ENCODE measurements at regions not wholly inside any gene's neighbourhood (a gene's known extent, or its start where the extent isn't known, plus 50 kb on each side); places are given as distances from the start of the nearest gene placed in this dataset.

DNA sequence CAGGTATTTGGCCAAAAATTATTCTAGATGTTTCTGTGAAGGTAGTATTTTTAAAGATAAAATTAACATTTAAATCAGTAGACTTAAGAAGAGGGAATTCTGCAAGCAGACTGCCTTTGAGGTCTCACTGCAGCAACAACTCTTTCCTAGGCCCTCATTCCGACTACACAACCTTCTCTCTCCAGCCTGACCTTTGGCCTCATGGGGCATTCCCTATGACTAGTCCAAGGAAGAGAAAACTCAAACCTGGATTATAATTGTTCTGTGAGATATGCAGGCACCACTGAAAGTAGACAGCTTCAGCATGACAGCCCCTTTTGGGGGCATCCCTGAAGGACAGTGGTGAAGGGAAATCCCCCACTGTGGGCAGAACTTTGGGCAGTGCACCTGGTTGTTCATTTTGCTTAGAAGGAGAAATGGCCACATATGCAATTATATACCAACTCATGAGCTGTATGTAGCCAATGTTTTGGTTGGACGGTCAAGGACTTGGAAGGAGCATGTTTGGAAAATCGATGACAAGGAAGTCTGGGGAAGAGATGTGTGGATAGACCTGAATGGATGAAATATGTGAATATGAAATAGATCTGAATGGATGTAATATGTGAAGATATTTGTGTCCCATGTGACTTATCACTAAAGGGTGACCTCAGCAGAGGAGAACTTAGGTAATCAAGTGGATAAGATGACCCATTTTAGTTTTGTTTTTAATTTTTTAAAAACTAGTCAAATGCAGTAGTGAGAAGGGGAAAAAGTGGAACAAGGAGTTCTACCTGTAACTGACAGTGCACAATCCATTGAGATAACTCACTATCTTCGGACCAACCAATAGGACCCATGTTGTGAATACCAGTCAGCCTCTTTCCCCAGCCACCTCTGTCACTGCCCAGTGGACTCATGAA is 233.3 kb upstream of the FOXN3 start:
- CTCF ChIA-PET: no interaction called here
- no peak overlapping the region for H3K4me3 ChIP-seq (ENCODE audit: low read depth, low read length, poor library complexity, severe bottlenecking)
- no peak overlapping the region for H3K27ac ChIP-seq (ENCODE audit: low read depth, low read length, poor library complexity, severe bottlenecking)
- TF ChIP-seq, protein P1, sequence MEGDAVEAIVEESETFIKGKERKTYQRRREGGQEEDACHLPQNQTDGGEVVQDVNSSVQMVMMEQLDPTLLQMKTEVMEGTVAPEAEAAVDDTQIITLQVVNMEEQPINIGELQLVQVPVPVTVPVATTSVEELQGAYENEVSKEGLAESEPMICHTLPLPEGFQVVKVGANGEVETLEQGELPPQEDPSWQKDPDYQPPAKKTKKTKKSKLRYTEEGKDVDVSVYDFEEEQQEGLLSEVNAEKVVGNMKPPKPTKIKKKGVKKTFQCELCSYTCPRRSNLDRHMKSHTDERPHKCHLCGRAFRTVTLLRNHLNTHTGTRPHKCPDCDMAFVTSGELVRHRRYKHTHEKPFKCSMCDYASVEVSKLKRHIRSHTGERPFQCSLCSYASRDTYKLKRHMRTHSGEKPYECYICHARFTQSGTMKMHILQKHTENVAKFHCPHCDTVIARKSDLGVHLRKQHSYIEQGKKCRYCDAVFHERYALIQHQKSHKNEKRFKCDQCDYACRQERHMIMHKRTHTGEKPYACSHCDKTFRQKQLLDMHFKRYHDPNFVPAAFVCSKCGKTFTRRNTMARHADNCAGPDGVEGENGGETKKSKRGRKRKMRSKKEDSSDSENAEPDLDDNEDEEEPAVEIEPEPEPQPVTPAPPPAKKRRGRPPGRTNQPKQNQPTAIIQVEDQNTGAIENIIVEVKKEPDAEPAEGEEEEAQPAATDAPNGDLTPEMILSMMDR (conservative IDR thresholded peaks at IDR 0.05; ENCODE audit: low read depth, low read length): no peak
- no peak for TF ChIP-seq EZH2 (IDR thresholded peaks at IDR 0.05; ENCODE audit: borderline replicate concordance, low read depth, low read length, poor library complexity, severe bottlenecking)
- BruUV-seq (replicated peaks): no TSS peak
- DNase-seq (ENCODE audit: low spot score): no peak
- H3K9me3 ChIP-seq (ENCODE audit: low read depth, low read length, poor library complexity, severe bottlenecking): no peaks in the 10 kb centered on the region
- no peaks in the 10 kb centered on the region for H3K36me3 ChIP-seq (ENCODE audit: insufficient read depth, low read length, poor library complexity, severe bottlenecking)
- intact Hi-C loops (cut with micrococcal nuclease; ENCODE audit: unreplicated experiment): no loop called here
- no peaks in the 10 kb centered on the region for H3K27me3 ChIP-seq (replicated peaks; ENCODE audit: insufficient read depth, low read depth, low read length, poor library complexity)
- H3K4me1 ChIP-seq (ENCODE audit: insufficient read depth, low read length, poor library complexity, severe bottlenecking): no peaks in the 10 kb centered on the region
- POLR2A ChIA-PET (ENCODE audit: low non-redundant PET): no interaction called here

DNA sequence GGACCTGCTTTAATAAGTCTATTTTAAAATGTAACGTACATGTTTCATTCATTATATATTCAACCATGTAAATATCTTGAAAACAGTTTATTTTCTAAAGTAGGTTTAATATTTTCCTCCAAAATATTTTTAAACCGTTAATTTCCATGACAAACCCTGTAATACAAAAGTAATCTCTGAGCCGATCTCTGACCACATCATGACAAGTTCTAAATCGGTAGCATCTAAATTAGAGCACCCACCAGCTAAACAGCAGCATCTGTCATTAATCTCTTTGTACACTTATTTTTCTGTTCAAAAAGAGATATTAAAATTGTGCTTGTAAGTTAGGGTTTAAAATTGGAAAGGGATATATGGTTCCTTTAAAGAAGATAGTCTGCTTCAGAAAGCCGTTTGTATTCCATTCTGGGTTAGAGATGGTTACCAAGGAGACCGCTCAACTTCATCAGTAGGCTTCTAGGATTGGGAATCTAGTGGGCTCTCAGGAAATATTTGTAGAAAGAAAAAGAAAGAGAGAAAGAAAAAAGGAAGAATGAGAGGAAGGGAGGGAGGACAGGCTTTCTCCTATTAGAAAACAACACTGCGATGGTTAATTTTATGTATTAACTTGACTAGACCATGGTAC is 232.5 kb upstream of the FOXN3 start:
- Histone ChIP-seq H3K27ac (ENCODE audit: low read depth, low read length, poor library complexity, severe bottlenecking) (no peak overlapping the region), H3K27me3 (replicated peaks; ENCODE audit: insufficient read depth, low read depth, low read length, poor library complexity) (no peaks in the 10 kb centered on the region), H3K36me3 (ENCODE audit: insufficient read depth, low read length, poor library complexity, severe bottlenecking) (no peaks in the 10 kb centered on the region), H3K9me3 (ENCODE audit: low read depth, low read length, poor library complexity, severe bottlenecking) (no peaks in the 10 kb centered on the region), H3K4me3 (ENCODE audit: low read depth, low read length, poor library complexity, severe bottlenecking) (no peak overlapping the region), H3K4me1 (ENCODE audit: insufficient read depth, low read length, poor library complexity, severe bottlenecking) (no peaks in the 10 kb centered on the region)
- no peak for DNase-seq (ENCODE audit: low spot score)
- TF ChIP-seq EZH2 (IDR thresholded peaks at IDR 0.05; ENCODE audit: borderline replicate concordance, low read depth, low read length, poor library complexity, severe bottlenecking): no peak
- TF ChIP-seq, protein P1 (conservative IDR thresholded peaks at IDR 0.05; ENCODE audit: low read depth, low read length): no peak
- ChIA-PET CTCF (no interaction called here), POLR2A (ENCODE audit: low non-redundant PET) (no interaction called here)
- intact Hi-C loops (cut with micrococcal nuclease; ENCODE audit: unreplicated experiment): no loop called here
- BruUV-seq (replicated peaks): no TSS peak

DNA sequence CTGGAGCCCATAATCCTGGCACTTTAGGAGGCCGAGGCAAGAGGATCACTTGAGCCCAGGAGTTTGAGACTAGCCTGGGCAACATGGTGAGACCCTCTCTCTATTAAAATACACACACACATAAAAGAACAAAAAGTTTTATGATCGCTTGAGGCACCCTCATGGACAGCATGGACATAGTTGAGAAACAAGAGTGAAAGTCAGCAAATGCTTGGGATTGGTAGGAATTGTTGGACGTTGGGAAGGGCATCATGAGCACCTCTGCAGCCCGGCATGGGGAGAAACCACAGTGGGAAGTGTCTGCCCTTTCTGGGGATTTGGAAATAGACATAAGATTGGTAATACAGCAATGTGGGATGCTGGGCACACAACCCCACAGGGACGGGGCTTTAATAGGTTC is 231.9 kb upstream of the FOXN3 start:
- POLR2A ChIA-PET (ENCODE audit: low non-redundant PET): no interaction called here
- no peaks in the 10 kb centered on the region for H3K27me3 ChIP-seq (replicated peaks; ENCODE audit: insufficient read depth, low read depth, low read length, poor library complexity)
- DNase-seq (ENCODE audit: low spot score): no peak
- CTCF ChIA-PET: no interaction called here
- no peaks in the 10 kb centered on the region for H3K9me3 ChIP-seq (ENCODE audit: low read depth, low read length, poor library complexity, severe bottlenecking)
- H3K36me3 ChIP-seq (ENCODE audit: insufficient read depth, low read length, poor library complexity, severe bottlenecking): no peaks in the 10 kb centered on the region
- TF ChIP-seq EZH2 (IDR thresholded peaks at IDR 0.05; ENCODE audit: borderline replicate concordance, low read depth, low read length, poor library complexity, severe bottlenecking): no peak
- TF ChIP-seq, protein P1 (conservative IDR thresholded peaks at IDR 0.05; ENCODE audit: low read depth, low read length): no peak
- BruUV-seq (replicated peaks): no TSS peak
- H3K27ac ChIP-seq (ENCODE audit: low read depth, low read length, poor library complexity, severe bottlenecking): no peak overlapping the region
- no peaks in the 10 kb centered on the region for H3K4me1 ChIP-seq (ENCODE audit: insufficient read depth, low read length, poor library complexity, severe bottlenecking)
- H3K4me3 ChIP-seq (ENCODE audit: low read depth, low read length, poor library complexity, severe bottlenecking): no peak overlapping the region
- intact Hi-C loops (cut with micrococcal nuclease; ENCODE audit: unreplicated experiment): no loop called here
